K562 (cell line): ENCODE measurements at regions not wholly inside any gene's neighbourhood (a gene's known extent, or its start where the extent isn't known, plus 50 kb on each side); places are given as distances from the start of the nearest gene placed in this dataset.

Experiments
- GTF2F1 ChIP-seq: IDR thresholded peaks from 2 replicates; pipeline ENCODE4 v1.6.1; 2011; ENCODE audit warnings: low read depth, low read length, improper control_type of control experiment
- PATZ1 ChIP-seq: fragments of 250-450 bp; sonication (Bioruptor Pico); IDR thresholded peaks from 2 replicates; pipeline ENCODE4 v1.5.0; 2020; ENCODE audit warnings: mild to moderate bottlenecking, borderline replicate concordance
- RBBP5 ChIP-seq: fragments of 200-600 bp; sonication (generic); IDR thresholded peaks from 2 replicates; pipeline ENCODE4 v1.6.1; 2012; ENCODE audit warnings: borderline replicate concordance, mild to moderate bottlenecking, low read length, control low read depth, inconsistent platforms; ENCODE audit not compliant: insufficient read depth, poor library complexity, severe bottlenecking
- THRA ChIP-seq: fragments of 450-650 bp; IDR thresholded peaks from 2 replicates; pipeline ENCODE4 v1.6.1; 2017; ENCODE audit warnings: mild to moderate bottlenecking, moderate library complexity
- ZNF586 ChIP-seq: fragments of 450-650 bp; formaldehyde crosslinking; conservative IDR thresholded peaks from 2 replicates; pipeline ENCODE4 v1.4.0; 2020; ENCODE audit warnings: mild to moderate bottlenecking, moderate library complexity

GRCh38 chrX:80266287-80266686 is 154.0 kb upstream of the TENT5D start:
- TF ChIP-seq RBBP5 = no peak
- TF ChIP-seq THRA = no peak
- TF ChIP-seq ZNF586 (CRISPR knock-in tag) = no peak
- no peak for TF ChIP-seq GTF2F1
- no peak for TF ChIP-seq PATZ1
